ENCODE measurements at regions not wholly inside any gene's neighbourhood (a gene's known extent, or its start where the extent isn't known, plus 50 kb on each side); places are given as distances from the start of the nearest gene placed in this dataset.

- no peak overlapping the region for H3K4me2 ChIP-seq (ENCODE audit: low read length)
- H2AFZ ChIP-seq (ENCODE audit: low read length): no peak overlapping the region
- no peaks in the 10 kb centered on the region for H4K20me1 ChIP-seq (ENCODE audit: insufficient read depth, low read length)
- H3K79me2 ChIP-seq (ENCODE audit: insufficient read depth, low read depth, low read length): no peaks in the 10 kb centered on the region
- H3K4me1 ChIP-seq (ENCODE audit: insufficient read depth, low read length, poor library complexity, severe bottlenecking): no peaks in the 10 kb centered on the region
- TF ChIP-seq, protein P1, sequence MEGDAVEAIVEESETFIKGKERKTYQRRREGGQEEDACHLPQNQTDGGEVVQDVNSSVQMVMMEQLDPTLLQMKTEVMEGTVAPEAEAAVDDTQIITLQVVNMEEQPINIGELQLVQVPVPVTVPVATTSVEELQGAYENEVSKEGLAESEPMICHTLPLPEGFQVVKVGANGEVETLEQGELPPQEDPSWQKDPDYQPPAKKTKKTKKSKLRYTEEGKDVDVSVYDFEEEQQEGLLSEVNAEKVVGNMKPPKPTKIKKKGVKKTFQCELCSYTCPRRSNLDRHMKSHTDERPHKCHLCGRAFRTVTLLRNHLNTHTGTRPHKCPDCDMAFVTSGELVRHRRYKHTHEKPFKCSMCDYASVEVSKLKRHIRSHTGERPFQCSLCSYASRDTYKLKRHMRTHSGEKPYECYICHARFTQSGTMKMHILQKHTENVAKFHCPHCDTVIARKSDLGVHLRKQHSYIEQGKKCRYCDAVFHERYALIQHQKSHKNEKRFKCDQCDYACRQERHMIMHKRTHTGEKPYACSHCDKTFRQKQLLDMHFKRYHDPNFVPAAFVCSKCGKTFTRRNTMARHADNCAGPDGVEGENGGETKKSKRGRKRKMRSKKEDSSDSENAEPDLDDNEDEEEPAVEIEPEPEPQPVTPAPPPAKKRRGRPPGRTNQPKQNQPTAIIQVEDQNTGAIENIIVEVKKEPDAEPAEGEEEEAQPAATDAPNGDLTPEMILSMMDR (conservative IDR thresholded peaks at IDR 0.05; ENCODE audit: low read length): no peak
- TF ChIP-seq EZH2phosphoT487 (IDR thresholded peaks at IDR 0.05; ENCODE audit: borderline replicate concordance, low read depth, low read length): no peak
- BruUV-seq (replicated peaks): no TSS peak
- no peak overlapping the region for H3K4me3 ChIP-seq (ENCODE audit: low read depth, low read length, poor library complexity, severe bottlenecking)
- H3K36me3 ChIP-seq (ENCODE audit: insufficient read depth, low read length): no peaks in the 10 kb centered on the region
- H3K27ac ChIP-seq (ENCODE audit: low read depth, low read length, poor library complexity, severe bottlenecking): no peak overlapping the region
- no peak for DNase-seq (ENCODE audit: low spot score)
- H3K9me2 ChIP-seq (ENCODE audit: insufficient read depth, low read length): no peaks in the 10 kb centered on the region
- ChIA-PET POLR2A (no interaction called here), CTCF (ENCODE audit: unreplicated experiment) (no interaction called here)
- intact Hi-C loops (cut with micrococcal nuclease; ENCODE audit: unreplicated experiment): no loop called here
- no peaks in the 10 kb centered on the region for H3K9me3 ChIP-seq (ENCODE audit: low read length)
Observed at GRCh38 chr3:176349706-176350105, 847.6 kb downstream of the TBL1XR1 start.

DNA sequence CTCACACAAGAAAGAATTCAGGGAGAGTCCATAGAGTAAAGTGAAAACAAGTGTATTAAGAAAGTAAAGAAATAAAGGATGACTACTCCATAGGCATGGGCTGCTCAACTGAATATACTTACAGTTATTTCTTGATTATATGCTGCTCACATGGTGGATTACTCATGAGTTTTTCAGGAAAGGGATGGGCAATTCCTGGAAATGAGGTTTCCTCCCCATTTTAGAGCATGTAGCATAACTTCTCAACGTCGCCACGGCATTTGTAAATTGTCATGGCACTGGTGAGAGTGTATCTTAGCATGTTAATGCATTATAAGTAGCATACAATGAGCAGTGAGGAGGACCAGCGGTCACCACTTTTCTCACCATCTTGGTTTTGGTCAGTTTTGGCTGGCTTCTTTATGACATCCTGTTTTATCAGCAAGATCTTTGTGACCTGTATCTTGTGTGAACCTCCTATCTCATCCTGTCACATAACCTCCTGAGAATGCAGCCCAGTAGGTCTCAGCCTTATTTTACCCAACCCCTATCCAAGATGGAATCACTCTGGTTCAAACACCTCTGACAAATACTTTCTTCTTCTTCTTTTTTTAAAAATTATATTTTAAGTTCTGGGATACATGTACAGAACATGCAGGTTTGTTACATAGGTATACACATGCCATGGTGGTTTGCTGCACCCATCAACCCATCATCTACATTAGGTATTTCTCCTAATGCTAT, 849.7 kb downstream of the TBL1XR1 start:
- Histone ChIP-seq H3K79me2 (ENCODE audit: insufficient read depth, low read depth, low read length) (no peaks in the 10 kb centered on the region), H2AFZ (ENCODE audit: low read length) (no peak overlapping the region), H3K9me2 (ENCODE audit: insufficient read depth, low read length) (no peaks in the 10 kb centered on the region), H3K36me3 (ENCODE audit: insufficient read depth, low read length) (no peaks in the 10 kb centered on the region), H3K4me3 (ENCODE audit: low read depth, low read length, poor library complexity, severe bottlenecking) (no peak overlapping the region), H4K20me1 (ENCODE audit: insufficient read depth, low read length) (no peaks in the 10 kb centered on the region), H3K27ac (ENCODE audit: low read depth, low read length, poor library complexity, severe bottlenecking) (no peak overlapping the region), H3K4me1 (ENCODE audit: insufficient read depth, low read length, poor library complexity, severe bottlenecking) (no peaks in the 10 kb centered on the region), H3K9me3 (ENCODE audit: low read length) (no peaks in the 10 kb centered on the region), H3K4me2 (ENCODE audit: low read length) (no peak overlapping the region)
- BruUV-seq (replicated peaks): no TSS peak
- intact Hi-C loops (cut with micrococcal nuclease; ENCODE audit: unreplicated experiment): no loop called here
- no peak for TF ChIP-seq EZH2phosphoT487 (IDR thresholded peaks at IDR 0.05; ENCODE audit: borderline replicate concordance, low read depth, low read length)
- TF ChIP-seq, protein P1 (conservative IDR thresholded peaks at IDR 0.05; ENCODE audit: low read length): no peak
- DNase-seq (ENCODE audit: low spot score): no peak
- POLR2A ChIA-PET: no interaction called here
- CTCF ChIA-PET (ENCODE audit: unreplicated experiment): no interaction called here

- DNase-seq (ENCODE audit: low spot score): no peak
- Histone ChIP-seq H3K4me2 (ENCODE audit: low read length) (no peak overlapping the region), H3K4me3 (ENCODE audit: low read depth, low read length, poor library complexity, severe bottlenecking) (no peak overlapping the region)
Observed at GRCh38 chr3:176341963-176342362, 855.3 kb downstream of the TBL1XR1 start.

More at GRCh38 chr3:176341963-176342362, 855.3 kb downstream of the TBL1XR1 start:
- Histone ChIP-seq H3K9me3 (ENCODE audit: low read length) (no peaks in the 10 kb centered on the region), H2AFZ (ENCODE audit: low read length) (no peak overlapping the region), H3K4me1 (ENCODE audit: insufficient read depth, low read length, poor library complexity, severe bottlenecking) (no peaks in the 10 kb centered on the region), H3K9me2 (ENCODE audit: insufficient read depth, low read length) (no peaks in the 10 kb centered on the region), H4K20me1 (ENCODE audit: insufficient read depth, low read length) (no peaks in the 10 kb centered on the region), H3K36me3 (ENCODE audit: insufficient read depth, low read length) (no peaks in the 10 kb centered on the region), H3K27ac (ENCODE audit: low read depth, low read length, poor library complexity, severe bottlenecking) (no peak overlapping the region), H3K79me2 (ENCODE audit: insufficient read depth, low read depth, low read length) (no peaks in the 10 kb centered on the region)
- POLR2A ChIA-PET: no interaction called here
- intact Hi-C loops (cut with micrococcal nuclease; ENCODE audit: unreplicated experiment): no loop called here
- no TSS peak for BruUV-seq (replicated peaks)
- CTCF ChIA-PET (ENCODE audit: unreplicated experiment): no interaction called here
- TF ChIP-seq, protein P1 (conservative IDR thresholded peaks at IDR 0.05; ENCODE audit: low read length): no peak
- TF ChIP-seq EZH2phosphoT487 (IDR thresholded peaks at IDR 0.05; ENCODE audit: borderline replicate concordance, low read depth, low read length): no peak
